Activated naive CD4-positive, alpha-beta T cell treated with anti-CD3 and anti-CD28 coated beads, Interleukin-2, amount 50 U/mL, for 24 hours (primary cell): ENCODE measurements at regions not wholly inside any gene's neighbourhood (a gene's known extent, or its start where the extent isn't known, plus 50 kb on each side); places are given as distances from the start of the nearest gene placed in this dataset.

Experiments used
- H3K27ac Mint-ChIP-seq: one replicate; pipeline ENCODE4 v1.8.0; 2021; ENCODE audit warnings: mild to moderate bottlenecking, mixed read lengths
- H3K27me3 Mint-ChIP-seq: one replicate; pipeline ENCODE4 v1.8.0; 2021; ENCODE audit warnings: mixed read lengths
- H3K36me3 Mint-ChIP-seq: one replicate; pipeline ENCODE4 v1.8.0; 2021; ENCODE audit warnings: mixed read lengths
- H3K4me1 Mint-ChIP-seq: one replicate; pipeline ENCODE4 v1.8.0; 2021; ENCODE audit warnings: mixed read lengths
- H3K4me3 Mint-ChIP-seq: one replicate; pipeline ENCODE4 v1.8.0; 2021; ENCODE audit warnings: mild to moderate bottlenecking, mixed read lengths
- H3K9me3 Mint-ChIP-seq: one replicate; pipeline ENCODE4 v1.8.0; 2021; ENCODE audit warnings: mixed read lengths

DNA sequence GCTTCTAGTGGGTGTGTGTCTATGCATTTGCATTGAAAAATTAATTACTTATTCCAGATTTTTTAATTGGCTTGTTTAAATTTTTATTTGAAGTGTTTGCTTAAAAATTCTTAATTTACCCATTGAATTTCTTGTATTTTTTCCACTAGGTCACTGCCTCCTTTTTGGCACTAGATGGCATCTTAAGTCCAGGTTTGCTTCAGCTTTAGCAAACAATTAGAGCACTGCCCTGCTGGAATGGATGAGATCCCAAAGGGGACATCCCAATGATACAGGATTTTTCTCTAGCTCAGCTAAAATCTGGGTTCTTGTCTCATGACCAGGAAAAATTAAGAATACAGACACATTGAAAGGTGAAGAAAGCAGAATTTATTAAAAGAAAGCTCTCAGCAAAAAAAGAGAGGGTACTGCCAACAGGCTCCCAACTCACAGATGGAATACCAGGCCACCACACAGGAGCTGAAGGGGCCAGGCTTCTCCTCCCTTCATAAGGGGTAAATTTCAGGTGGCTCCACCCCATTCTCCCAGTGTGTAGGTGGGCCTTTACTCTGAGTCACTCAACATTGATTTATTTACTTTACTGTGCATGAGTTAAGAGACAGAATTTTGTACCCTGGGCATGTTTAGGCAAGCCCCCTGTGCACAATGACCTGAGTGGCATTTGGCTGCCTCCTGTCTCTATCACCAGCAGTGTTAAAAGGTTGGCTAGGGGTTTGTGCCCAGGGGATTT is 532.4 kb downstream of the ANXA1 start:
- H3K27me3 Mint-ChIP-seq, result no peaks in the 10 kb centered on the region
- no peaks in the 10 kb centered on the region for H3K36me3 Mint-ChIP-seq
- peaks cover 12% of the 10 kb centered on the region for H3K9me3 Mint-ChIP-seq
- no peak overlapping the region for H3K4me3 Mint-ChIP-seq
- H3K4me1 Mint-ChIP-seq, result no peaks in the 10 kb centered on the region
- no peak overlapping the region for H3K27ac Mint-ChIP-seq

GRCh38 chr9:73684601-73685000 is 532.9 kb downstream of the ANXA1 start:
- no peaks in the 10 kb centered on the region for H3K4me1 Mint-ChIP-seq
- H3K4me3 Mint-ChIP-seq, result no peak overlapping the region
- H3K27ac Mint-ChIP-seq, result no peak overlapping the region
- no peaks in the 10 kb centered on the region for H3K36me3 Mint-ChIP-seq
- no peaks in the 10 kb centered on the region for H3K27me3 Mint-ChIP-seq
- H3K9me3 Mint-ChIP-seq, result peaks cover 12% of the 10 kb centered on the region

DNA sequence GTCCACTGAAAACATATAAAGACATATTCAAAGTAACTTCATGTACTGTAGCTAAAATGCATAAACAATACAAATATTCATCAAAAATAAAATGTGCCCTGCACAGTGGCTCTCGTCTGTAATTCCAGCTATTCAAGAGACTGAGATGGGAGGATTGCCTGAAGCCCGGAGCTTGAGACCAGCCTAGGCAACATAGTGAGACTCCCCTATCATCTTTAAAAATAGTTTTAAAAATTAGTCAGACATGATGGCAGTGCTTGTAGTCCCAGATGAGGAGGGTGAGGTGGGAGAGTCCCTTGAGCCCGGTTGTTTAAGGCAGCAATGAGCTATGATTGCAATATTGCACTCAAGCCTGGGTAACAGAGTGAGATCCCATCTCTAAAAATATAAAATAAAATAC is 534.1 kb downstream of the ANXA1 start:
- H3K9me3 Mint-ChIP-seq, result peaks cover 12% of the 10 kb centered on the region

DNA sequence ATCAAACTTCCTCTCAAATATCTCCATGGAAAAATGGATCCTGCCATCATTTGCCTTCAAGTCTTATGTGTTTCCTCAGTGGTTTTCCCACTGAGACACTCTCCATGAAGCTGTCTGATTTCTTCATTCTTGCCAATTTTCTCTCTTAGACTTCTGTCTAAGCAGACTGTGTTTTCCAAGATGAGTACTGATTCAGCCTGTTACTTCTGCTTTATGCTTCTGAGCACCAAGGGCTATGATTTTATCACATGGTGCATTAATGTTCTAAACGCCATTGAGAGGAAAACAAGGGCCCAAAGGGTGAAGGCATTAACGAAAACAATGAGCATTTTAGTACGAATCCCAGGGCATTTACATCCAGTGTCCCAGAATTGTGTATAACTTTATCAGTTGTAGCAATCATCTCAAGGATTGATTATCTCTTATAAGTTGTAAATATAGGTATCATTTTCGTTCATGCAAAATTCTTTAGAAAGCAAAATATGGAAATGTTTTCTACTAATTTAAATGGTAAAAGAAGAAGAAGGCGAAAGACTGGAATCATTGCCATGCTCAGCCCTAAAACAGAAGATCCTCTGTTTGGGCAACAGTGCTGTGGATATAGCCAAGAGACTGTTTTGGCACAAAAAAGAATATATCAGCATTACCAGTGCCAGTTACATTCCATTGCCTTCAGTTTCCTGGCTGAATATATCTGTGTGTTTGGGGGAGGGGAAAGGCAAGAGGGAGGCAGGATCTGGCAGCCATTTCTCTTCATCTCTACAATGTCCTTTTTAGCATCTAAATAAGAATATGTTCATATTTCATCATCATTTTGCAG is 537.6 kb downstream of the ANXA1 start:
- H3K27me3 Mint-ChIP-seq, result no peaks in the 10 kb centered on the region
- no peaks in the 10 kb centered on the region for H3K9me3 Mint-ChIP-seq
- no peaks in the 10 kb centered on the region for H3K4me1 Mint-ChIP-seq
- H3K27ac Mint-ChIP-seq, result no peak overlapping the region
- no peak overlapping the region for H3K4me3 Mint-ChIP-seq
- no peaks in the 10 kb centered on the region for H3K36me3 Mint-ChIP-seq

More for the DNA sequence above, 534.1 kb downstream of the ANXA1 start:
- Mint-ChIP-seq H3K36me3 (no peaks in the 10 kb centered on the region), H3K27me3 (no peaks in the 10 kb centered on the region), H3K4me1 (no peaks in the 10 kb centered on the region), H3K27ac (no peak overlapping the region), H3K4me3 (no peak overlapping the region)

GRCh38 chr9:73701415-73702057 is 549.9 kb downstream of the ANXA1 start:
- Mint-ChIP-seq H3K27ac (no peak overlapping the region), H3K4me1 (no peaks in the 10 kb centered on the region), H3K27me3 (no peaks in the 10 kb centered on the region), H3K9me3 (no peaks in the 10 kb centered on the region), H3K4me3 (no peak overlapping the region), H3K36me3 (no peaks in the 10 kb centered on the region)

GRCh38 chr9:73714294-73714693 is 562.6 kb downstream of the ANXA1 start:
- no peaks in the 10 kb centered on the region for H3K36me3 Mint-ChIP-seq
- H3K27ac Mint-ChIP-seq, result no peak overlapping the region
- H3K9me3 Mint-ChIP-seq, result peaks cover 6% of the 10 kb centered on the region
- H3K27me3 Mint-ChIP-seq, result no peaks in the 10 kb centered on the region
- no peaks in the 10 kb centered on the region for H3K4me1 Mint-ChIP-seq
- H3K4me3 Mint-ChIP-seq, result no peak overlapping the region

- H3K4me1 Mint-ChIP-seq, result no peaks in the 10 kb centered on the region
- H3K4me3 Mint-ChIP-seq, result no peak overlapping the region
- no peaks in the 10 kb centered on the region for H3K36me3 Mint-ChIP-seq
- H3K27me3 Mint-ChIP-seq, result no peaks in the 10 kb centered on the region
- H3K27ac Mint-ChIP-seq, result no peak overlapping the region
- peaks cover 6% of the 10 kb centered on the region for H3K9me3 Mint-ChIP-seq
These were observed 563.9 kb downstream of the ANXA1 start for GRCh38 chr9:73715591-73715990.

- Mint-ChIP-seq H3K36me3 (no peaks in the 10 kb centered on the region), H3K4me1 (no peaks in the 10 kb centered on the region), H3K27me3 (no peaks in the 10 kb centered on the region), H3K27ac (no peak overlapping the region), H3K9me3 (peaks cover 5% of the 10 kb centered on the region), H3K4me3 (no peak overlapping the region)
These were observed 568.0 kb downstream of the ANXA1 start for GRCh38 chr9:73719660-73720059.

GRCh38 chr9:73720601-73721000 is 568.9 kb downstream of the ANXA1 start:
- Mint-ChIP-seq H3K27me3 (no peaks in the 10 kb centered on the region), H3K9me3 (no peaks in the 10 kb centered on the region), H3K4me3 (no peak overlapping the region), H3K4me1 (no peaks in the 10 kb centered on the region), H3K27ac (no peak overlapping the region), H3K36me3 (no peaks in the 10 kb centered on the region)

DNA sequence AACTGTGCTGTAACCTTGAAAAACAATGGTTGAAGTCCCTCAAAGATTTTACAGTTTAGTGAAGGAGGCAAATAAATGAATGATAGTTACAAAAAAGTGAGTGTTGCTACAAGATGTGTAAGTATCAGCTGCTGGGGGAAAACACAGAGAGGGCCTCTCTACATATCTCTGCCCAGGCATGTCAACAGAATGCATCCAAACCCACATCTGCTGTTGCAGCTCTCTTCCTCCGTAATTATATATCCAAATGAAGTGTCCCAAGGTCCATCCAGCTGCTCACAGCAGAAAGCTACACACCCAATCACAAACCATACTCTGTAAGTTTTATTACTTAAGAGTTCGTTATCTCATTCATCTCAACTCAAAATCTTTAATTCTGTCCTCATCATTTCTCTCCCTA is 584.6 kb downstream of the ANXA1 start:
- Mint-ChIP-seq H3K36me3 (no peaks in the 10 kb centered on the region), H3K4me1 (no peaks in the 10 kb centered on the region), H3K9me3 (peaks cover 5% of the 10 kb centered on the region), H3K27me3 (no peaks in the 10 kb centered on the region), H3K4me3 (no peak overlapping the region), H3K27ac (no peak overlapping the region)

- Mint-ChIP-seq H3K4me1 (no peaks in the 10 kb centered on the region), H3K36me3 (no peaks in the 10 kb centered on the region), H3K27ac (no peak overlapping the region), H3K27me3 (no peaks in the 10 kb centered on the region), H3K4me3 (no peak overlapping the region), H3K9me3 (no peaks in the 10 kb centered on the region)
These were observed 587.3 kb downstream of the ANXA1 start for GRCh38 chr9:73738741-73739530.

GRCh38 chr9:73741316-73741715 is 589.7 kb downstream of the ANXA1 start:
- Mint-ChIP-seq H3K27me3 (no peaks in the 10 kb centered on the region), H3K9me3 (no peaks in the 10 kb centered on the region), H3K27ac (no peak overlapping the region), H3K36me3 (no peaks in the 10 kb centered on the region), H3K4me1 (no peaks in the 10 kb centered on the region), H3K4me3 (no peak overlapping the region)

DNA sequence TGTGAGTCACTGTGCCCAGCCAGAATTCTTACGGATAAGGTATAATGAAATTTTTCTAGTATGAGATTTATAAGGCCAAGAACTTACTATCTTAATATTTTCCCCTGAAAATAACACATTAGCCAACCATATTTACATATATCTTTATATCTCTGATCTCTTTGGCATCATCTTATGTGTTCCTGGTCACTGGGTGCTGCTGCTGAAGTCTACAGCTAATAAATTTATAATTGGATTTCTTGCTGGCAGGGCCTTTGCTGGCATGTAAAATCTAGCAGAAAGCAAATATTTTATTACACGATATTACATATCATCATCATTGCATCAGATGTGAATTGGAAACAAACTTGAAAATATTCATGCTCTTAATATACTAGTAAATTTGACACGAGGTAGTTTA is 590.7 kb downstream of the ANXA1 start:
- Mint-ChIP-seq H3K4me3 (no peak overlapping the region), H3K4me1 (no peaks in the 10 kb centered on the region), H3K36me3 (no peaks in the 10 kb centered on the region), H3K27me3 (no peaks in the 10 kb centered on the region), H3K9me3 (no peaks in the 10 kb centered on the region), H3K27ac (no peak overlapping the region)

DNA sequence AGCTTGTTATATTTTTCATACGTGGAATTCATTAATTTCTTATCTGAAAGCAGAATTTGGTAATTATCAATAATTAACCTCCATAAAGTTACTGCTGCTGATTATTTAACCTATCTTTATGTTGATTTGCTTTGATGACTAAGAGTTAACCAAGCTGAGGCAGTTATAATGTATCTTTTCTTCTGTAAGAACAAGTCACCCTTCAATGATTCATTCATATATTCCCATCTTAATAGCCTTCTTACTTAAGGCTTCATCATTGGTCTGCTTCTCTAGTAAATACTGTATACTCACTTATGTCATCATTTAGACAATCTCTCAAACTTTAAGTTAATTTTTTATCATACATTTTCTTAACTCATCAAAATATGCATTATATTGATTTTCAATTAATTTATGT is 592.2 kb downstream of the ANXA1 start:
- Mint-ChIP-seq H3K4me3 (no peak overlapping the region), H3K27ac (no peak overlapping the region), H3K36me3 (no peaks in the 10 kb centered on the region), H3K9me3 (peaks cover 5% of the 10 kb centered on the region), H3K27me3 (no peaks in the 10 kb centered on the region), H3K4me1 (no peaks in the 10 kb centered on the region)

GRCh38 chr9:73745598-73745997 is 593.9 kb downstream of the ANXA1 start:
- Mint-ChIP-seq H3K27me3 (no peaks in the 10 kb centered on the region), H3K4me3 (no peak overlapping the region), H3K36me3 (no peaks in the 10 kb centered on the region), H3K4me1 (no peaks in the 10 kb centered on the region), H3K27ac (no peak overlapping the region), H3K9me3 (peaks cover 5% of the 10 kb centered on the region)
